GM19043 (cell line): ENCODE measurements at regions not wholly inside any gene's neighbourhood (a gene's known extent, or its start where the extent isn't known, plus 50 kb on each side); places are given as distances from the start of the nearest gene placed in this dataset.
"Not testable (repeated sequence)": the region's sequence is repeated elsewhere in the genome, so short reads cannot be mapped to it uniquely, and the experiment has no call there.

Experiments used
- ATAC-seq: cut with Tn5 transposase; IDR thresholded peaks from one replicate; pipeline ENCODE4 v1.9.1; 2021; ENCODE audit warnings: low read depth; ENCODE audit not compliant: unreplicated experiment

DNA sequence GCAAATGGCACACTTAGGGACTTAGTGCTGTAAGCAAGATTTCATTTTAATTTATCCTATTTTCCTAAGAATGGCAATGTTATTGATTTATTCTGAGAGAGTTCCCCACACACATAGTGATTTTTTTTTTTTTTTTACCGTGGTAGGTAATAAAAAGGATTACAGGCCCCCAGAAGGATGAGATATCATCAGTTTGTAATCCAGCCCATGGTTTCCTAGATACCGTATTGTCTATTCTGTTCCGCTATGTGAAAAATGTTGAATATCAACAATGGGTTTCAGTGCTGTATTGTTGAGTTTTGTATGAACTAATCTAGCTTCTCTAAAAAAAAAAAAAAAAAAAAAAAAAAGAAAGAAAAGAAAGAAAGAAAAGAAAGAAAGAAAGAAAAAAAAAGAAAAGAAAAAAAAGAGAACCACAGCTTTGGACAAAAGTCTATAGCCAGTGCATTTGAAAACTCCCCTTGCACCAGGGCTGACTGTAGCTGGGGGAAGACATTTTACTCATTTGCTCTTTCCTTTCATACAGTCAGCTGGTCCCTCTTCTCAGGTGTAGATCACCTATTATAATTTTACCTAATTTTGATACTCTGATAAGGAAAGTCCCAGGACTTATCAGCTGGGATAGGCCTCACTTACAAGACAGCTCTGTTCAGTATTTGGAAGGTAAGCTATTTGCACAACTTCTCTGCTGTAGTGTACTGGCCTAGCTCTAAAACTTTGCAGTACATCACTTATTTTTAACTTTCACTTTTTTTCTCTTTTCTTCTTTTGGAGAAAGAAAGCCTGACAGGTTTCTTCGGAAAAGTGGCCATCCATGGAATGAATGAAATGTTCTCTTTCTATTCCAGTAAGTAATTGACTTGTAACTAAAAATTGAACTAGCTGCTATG, 101.4 kb upstream of the SOX2 start:
- ATAC-seq = no peak

GRCh38 chr3:181609030-181609767, 102.5 kb upstream of the SOX2 start:
- no peak for ATAC-seq

DNA sequence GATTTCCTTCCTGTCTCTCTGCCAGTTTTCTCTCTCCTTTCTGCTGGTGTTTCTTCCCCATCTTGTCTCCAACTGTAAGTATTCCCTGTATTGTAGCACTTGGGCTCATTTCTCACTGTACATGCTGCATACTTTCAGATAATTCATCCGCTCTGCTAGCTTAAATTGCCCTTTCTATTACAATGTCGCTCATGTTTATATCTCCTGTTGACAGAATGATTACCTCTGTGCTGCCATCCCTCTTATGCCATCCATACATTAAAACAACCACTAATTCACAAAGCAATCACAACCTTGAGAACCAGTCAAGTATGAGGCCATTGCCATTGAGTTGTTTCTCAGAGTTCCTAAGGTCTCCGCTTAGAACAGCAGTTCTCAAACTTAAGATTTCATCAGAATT, 107.5 kb upstream of the SOX2 start:
- no peak for ATAC-seq

DNA sequence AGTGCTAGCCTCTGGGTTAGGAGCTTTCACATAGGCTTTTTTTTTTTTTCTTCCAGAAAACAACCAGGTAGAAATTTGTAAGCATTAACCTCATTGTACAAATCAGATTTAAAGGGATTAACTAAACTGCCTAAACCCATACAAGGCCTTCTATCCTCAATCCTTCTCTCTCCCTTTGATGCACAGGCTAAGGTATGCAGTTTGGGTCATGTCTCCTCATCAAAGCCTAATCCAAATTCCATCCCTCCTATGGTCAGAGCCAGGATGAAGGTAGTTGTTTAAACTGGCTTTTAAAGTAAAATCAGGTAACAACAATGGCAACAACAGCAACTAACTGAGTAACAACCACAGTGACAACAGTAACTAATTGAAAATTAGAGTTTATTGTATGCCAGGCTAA, 115.6 kb upstream of the SOX2 start:
- ATAC-seq = no peak

GRCh38 chr3:181590939-181591338, 120.8 kb upstream of the SOX2 start:
- ATAC-seq = not testable (repeated sequence)

DNA sequence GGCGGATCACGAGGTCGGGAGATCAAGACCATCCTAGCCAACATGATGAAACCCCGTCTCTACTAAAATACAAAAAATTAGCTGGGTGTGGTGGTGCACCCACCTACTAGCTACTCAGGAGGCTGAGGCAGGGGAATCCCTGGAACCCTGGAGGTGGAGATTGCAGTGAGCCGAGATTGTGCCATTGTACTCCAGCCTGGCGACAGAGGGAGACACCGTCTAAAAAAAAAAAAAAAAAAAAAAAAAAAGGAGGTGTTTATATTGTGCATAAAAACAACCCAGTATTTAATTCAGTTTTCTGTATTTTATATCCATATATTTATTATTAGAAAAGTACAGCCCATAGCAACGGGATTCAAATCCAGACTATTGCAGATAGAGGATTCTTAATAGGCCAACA, 129.1 kb upstream of the SOX2 start:
- ATAC-seq = no peak

- no peak for ATAC-seq
Observed at GRCh38 chr3:181581656-181582055, 130.1 kb upstream of the SOX2 start.

- no peak for ATAC-seq
Observed at GRCh38 chr3:181578743-181579142, 133.0 kb upstream of the SOX2 start.

DNA sequence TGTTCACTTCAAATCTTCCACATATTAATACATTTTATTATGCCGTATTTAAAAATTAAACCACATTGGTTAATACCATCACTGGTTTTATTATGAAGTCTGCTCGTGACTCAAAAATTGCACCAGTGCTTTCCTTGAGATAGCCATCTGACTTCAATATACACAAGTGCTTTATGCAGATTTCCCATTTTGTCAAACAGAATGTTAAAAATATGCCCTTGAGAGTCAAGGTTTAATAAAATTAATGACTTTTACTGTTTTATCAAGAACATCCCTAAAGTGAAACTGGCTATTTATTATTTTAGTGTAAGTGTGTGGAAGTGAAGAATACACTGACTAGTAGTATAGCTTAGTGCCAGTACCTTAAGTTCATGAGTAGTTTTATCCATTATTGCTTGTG, 139.3 kb upstream of the SOX2 start:
- ATAC-seq = no peak

GRCh38 chr3:181570472-181570871, 141.3 kb upstream of the SOX2 start:
- no peak for ATAC-seq

DNA sequence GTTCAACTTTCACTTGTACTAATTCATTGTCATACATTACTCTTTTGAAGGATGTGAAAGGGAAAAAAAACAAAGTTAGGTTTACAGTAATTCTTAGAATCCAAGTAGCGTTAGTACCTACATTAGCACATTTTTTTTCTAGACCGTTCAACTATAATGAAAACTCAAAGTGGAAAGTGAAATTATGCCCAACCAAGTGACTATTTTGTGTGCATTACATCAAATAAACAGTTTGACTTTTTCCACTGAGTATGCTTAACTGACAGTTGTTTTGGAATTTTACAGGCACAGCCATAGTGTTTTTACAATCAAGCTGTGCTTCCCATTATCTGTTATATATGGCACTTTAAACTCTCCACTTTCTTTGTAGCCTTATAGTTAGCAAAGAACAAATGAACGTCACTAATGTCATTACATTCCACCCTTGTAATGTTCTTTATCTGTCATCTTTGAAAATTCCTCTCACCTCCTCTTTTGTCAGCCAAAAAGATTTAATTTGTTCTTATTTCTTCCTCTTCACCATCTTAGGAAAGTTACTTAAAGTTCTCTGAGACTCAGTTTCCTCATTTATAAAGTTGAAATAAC, 142.3 kb upstream of the SOX2 start:
- no peak for ATAC-seq

DNA sequence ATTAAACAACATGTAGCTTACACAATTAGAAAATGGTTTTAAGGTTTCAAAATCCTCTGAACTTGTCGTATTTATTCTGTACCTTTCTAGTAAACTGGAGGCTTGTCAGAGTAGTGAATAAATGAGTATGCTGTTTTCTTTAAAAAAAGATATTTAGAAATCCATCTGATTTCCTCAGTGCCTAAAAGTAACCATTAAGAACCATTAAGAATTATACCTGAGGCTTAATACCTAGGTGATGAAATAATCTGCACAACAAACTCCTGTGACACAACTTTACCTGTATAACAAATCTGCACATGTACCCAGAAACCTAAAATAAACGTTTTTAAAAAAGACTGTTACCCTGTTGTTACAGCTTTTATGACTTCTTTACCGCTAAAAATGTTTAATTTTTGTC, 143.0 kb upstream of the SOX2 start:
- no peak for ATAC-seq

DNA sequence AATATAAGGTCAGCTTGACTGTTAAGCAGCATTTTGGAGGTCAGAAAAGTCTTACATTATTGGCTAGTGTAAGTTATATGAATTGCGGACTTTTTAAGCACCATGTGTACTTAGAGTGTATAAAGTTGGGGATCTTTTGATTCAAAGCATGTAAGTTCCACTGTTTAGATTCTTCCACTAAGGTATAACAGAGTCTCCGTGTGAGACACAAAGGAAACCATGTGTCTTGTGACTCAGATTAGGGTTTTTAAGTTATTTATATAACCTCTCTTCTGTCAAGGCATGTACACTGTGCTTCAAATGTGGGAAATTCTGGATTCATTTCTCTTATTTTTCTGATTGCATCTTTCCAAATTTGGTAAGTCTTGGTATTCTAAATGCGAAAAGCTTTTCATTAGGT, 143.5 kb upstream of the SOX2 start:
- ATAC-seq = no peak

GRCh38 chr3:181567311-181568075, 144.2 kb upstream of the SOX2 start:
- no peak for ATAC-seq

DNA sequence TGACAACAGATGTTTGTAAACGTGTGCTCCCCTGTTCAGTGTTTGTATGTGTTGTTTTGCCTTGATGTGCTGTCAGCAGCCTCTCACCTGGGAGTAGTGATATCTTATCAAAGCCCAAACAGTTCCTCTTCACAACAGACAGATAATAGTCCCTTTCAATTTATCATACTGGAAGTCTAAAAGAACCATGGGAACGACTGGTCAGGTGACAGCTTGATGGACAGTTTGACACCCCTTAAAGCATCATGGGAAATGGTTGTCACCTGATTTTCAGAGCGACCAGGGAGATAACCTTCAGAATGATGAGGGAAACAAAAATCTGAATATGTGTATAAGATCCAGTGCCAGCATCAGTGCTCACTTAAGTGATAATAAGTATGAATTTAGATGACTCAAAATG, 146.3 kb upstream of the SOX2 start:
- ATAC-seq = no peak

DNA sequence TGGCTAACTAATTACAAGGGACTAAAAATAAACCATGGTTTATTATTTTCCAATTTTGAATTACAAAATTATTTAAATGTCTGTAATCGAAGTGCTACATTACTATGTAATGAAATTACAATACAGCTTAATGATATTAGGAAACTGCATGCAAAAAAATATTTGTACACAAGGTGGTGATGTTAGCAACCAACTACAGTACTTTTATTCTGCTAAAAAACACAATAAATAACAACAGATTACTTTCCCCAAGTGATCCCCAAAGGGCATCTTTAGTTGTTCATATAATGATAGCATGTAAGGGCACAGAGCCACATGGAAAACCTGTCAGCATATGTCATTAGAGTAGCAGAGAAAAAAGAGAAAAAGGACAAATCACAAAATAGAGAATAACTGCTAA, 147.5 kb upstream of the SOX2 start:
- ATAC-seq = no peak

- no peak for ATAC-seq
Observed at GRCh38 chr3:181561139-181562031, 150.3 kb upstream of the SOX2 start.

GRCh38 chr3:181558870-181559269, 152.9 kb upstream of the SOX2 start:
- ATAC-seq = no peak

DNA sequence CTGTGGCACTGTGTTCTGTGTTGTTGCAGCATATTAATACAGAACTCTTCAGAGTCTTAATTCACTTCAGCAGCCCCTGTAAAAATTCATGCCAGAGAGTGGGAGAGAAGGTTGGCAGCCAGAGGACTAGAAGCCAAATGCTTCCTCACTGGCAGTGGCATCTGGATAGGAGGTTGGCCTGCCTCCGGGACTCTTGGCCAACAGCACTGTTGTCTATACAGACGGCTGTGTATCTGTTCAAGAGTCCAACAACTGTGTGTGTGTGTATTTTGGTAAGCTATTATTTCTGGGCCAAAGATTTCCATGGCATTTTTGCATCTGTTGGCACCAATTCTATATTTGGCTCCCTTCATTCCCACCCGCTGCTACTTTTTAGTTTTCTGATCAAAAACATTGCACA, 156.0 kb upstream of the SOX2 start:
- no peak for ATAC-seq

DNA sequence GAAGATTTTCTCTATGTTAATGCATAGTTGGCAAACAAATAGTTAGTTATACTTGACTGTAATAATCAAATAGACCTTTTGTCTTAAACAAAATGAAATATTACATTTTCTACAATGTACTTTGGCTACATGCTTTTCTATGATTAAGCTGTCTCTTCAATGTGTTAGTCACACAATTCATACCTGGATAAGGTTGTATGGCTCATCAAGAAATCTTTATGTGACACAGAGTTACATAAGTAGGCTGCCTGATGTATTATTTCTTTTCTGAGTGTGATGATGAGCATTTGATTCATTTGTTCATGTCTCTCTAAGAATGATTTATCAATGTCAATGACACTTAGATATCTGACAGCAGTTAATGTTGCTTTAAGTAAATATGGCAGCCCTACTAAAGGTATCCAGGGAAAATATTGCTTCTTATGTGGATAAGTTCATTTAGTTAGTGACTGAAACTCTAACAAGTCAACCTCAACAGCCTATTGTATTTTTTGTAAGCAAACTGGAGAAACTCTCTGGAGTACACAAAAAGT, 157.4 kb upstream of the SOX2 start:
- ATAC-seq = no peak
